Adrenal gland (tissue), 5 donors: ENCODE measurements at regions not wholly inside any gene's neighbourhood (a gene's known extent, or its start where the extent isn't known, plus 50 kb on each side); places are given as distances from the start of the nearest gene placed in this dataset.

Experiments
- POLR2A ChIP-seq, 2 donors: fragments of 450-650 bp; IDR thresholded peaks; one replicate each; pipeline ENCODE4 v1.6.1; 2017; ENCODE audit warnings: antibody characterized with exemption in 2 of 2, mild to moderate bottlenecking in 2 of 2, moderate library complexity in 1 of 2
- TF ChIP-seq, protein P1 (sequence below), 6 experiments: fragments of 450-650 bp in 4 of 6; fragments of 200-600 bp in 2 of 6; sonication (generic) in 1 of 6; IDR thresholded peaks; 1 replicate in 5 of 6; 2 replicates in 1 of 6; pipeline versions ENCODE4 v1.5.1 to v1.8.0; 2016 to 2021; ENCODE audit warnings: antibody characterized with exemption in 6 of 6, mild to moderate bottlenecking in 2 of 6, moderate library complexity in 1 of 6
- donor health status: DM: no; HTN: no; CAD: no.

DNA sequence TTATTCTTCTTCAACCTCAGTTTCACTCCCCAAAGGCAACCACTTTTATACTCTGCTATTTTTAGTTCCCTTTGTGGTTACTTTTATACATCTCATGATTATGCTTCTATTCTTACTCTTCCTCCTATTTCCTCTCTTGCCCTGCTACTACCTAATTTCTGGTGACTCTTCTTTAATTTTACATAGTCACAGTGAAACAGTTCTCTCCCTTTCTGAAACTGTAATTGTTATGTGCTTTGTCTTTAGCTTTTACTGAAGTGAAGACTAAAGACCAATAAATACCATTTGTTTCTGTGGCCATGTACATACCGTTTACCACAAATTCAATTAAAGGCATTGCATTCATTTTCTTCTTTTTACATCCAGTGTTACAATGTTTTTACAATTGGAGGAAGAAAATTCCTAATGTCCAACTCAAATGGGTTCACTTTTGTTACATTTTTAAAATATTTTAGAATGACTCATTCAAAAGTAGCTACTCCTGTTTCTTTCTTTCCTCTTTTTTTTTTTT, 410.6 kb downstream of the PSAT1 start:
- TF ChIP-seq, protein P1, sequence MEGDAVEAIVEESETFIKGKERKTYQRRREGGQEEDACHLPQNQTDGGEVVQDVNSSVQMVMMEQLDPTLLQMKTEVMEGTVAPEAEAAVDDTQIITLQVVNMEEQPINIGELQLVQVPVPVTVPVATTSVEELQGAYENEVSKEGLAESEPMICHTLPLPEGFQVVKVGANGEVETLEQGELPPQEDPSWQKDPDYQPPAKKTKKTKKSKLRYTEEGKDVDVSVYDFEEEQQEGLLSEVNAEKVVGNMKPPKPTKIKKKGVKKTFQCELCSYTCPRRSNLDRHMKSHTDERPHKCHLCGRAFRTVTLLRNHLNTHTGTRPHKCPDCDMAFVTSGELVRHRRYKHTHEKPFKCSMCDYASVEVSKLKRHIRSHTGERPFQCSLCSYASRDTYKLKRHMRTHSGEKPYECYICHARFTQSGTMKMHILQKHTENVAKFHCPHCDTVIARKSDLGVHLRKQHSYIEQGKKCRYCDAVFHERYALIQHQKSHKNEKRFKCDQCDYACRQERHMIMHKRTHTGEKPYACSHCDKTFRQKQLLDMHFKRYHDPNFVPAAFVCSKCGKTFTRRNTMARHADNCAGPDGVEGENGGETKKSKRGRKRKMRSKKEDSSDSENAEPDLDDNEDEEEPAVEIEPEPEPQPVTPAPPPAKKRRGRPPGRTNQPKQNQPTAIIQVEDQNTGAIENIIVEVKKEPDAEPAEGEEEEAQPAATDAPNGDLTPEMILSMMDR (IDR thresholded peaks at IDR 0.05), result no peak
- TF ChIP-seq POLR2A (IDR thresholded peaks at IDR 0.05), result no peak
